ENCODE measurements at regions not wholly inside any gene's neighbourhood (a gene's known extent, or its start where the extent isn't known, plus 50 kb on each side); places are given as distances from the start of the nearest gene placed in this dataset.

DNA sequence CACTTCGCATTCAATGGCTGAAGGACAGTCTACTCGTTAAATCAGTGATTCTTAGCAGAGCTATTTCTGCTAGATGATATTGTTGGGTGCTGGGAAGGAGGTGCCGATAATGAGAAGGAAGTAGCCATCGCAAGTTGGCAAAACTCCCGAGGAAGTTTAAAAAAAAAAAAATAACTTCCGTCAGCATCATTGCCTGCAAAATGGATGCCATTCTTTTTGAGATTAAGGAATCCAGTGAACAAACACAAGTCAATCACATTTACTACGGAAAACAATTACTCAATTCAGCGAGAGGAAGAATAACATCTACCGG is 74.4 kb upstream of the SFMBT2 start:
- TF ChIP-seq, protein P1, sequence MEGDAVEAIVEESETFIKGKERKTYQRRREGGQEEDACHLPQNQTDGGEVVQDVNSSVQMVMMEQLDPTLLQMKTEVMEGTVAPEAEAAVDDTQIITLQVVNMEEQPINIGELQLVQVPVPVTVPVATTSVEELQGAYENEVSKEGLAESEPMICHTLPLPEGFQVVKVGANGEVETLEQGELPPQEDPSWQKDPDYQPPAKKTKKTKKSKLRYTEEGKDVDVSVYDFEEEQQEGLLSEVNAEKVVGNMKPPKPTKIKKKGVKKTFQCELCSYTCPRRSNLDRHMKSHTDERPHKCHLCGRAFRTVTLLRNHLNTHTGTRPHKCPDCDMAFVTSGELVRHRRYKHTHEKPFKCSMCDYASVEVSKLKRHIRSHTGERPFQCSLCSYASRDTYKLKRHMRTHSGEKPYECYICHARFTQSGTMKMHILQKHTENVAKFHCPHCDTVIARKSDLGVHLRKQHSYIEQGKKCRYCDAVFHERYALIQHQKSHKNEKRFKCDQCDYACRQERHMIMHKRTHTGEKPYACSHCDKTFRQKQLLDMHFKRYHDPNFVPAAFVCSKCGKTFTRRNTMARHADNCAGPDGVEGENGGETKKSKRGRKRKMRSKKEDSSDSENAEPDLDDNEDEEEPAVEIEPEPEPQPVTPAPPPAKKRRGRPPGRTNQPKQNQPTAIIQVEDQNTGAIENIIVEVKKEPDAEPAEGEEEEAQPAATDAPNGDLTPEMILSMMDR (conservative IDR thresholded peaks at IDR 0.05; ENCODE audit: low read length): no peak
- no peak for TF ChIP-seq EZH2phosphoT487 (IDR thresholded peaks at IDR 0.05; ENCODE audit: borderline replicate concordance, low read depth, low read length)
